Neural cell (in vitro differentiated cells): ENCODE measurements at regions not wholly inside any gene's neighbourhood (a gene's known extent, or its start where the extent isn't known, plus 50 kb on each side); places are given as distances from the start of the nearest gene placed in this dataset.

Experiments used
- H2AFZ ChIP-seq: fragments of 200-600, 300-800 bp; sonication (generic), shearing (Covaris generic); 2 replicates; pipeline ENCODE4 v1.6.0; 2014; ENCODE audit warnings: low read depth, mild to moderate bottlenecking, antibody characterized with exemption, low read length, moderate library complexity
- H3F3A ChIP-seq: fragments of 200-600 bp; shearing (Covaris generic); 2 replicates; pipeline ENCODE4 v1.6.1; 2016; ENCODE audit warnings: mild to moderate bottlenecking, moderate library complexity, mixed read lengths, antibody characterized with exemption, low read length; ENCODE audit not compliant: insufficient read depth, poor library complexity, severe bottlenecking
- H3K27ac ChIP-seq: fragments of 200-600, 300-800 bp; sonication (generic), shearing (Covaris generic); 2 replicates; pipeline ENCODE4 v1.5.1; 2014; ENCODE audit warnings: mild to moderate bottlenecking, low read length, moderate library complexity
- H3K27me3 ChIP-seq: fragments of 300-800, 200-600 bp; sonication (generic), shearing (Covaris generic); 2 replicates; pipeline ENCODE4 v1.6.0; 2014; ENCODE audit warnings: mild to moderate bottlenecking, low read depth, low read length, moderate library complexity; ENCODE audit not compliant: insufficient read depth
- H3K36me3 ChIP-seq: fragments of 300-800, 200-600 bp; sonication (generic), shearing (Covaris generic); 2 replicates; pipeline ENCODE4 v1.5.1; 2014; ENCODE audit warnings: mild to moderate bottlenecking, antibody characterized with exemption, low read length, moderate library complexity; ENCODE audit not compliant: insufficient read depth
- H3K4me2 ChIP-seq: fragments of 300-800, 200-600 bp; sonication (generic), shearing (Covaris generic); 2 replicates; pipeline ENCODE4 v1.6.0; 2014; ENCODE audit warnings: mild to moderate bottlenecking, low read length
- H3K4me3 ChIP-seq: fragments of 300-800, 200-600 bp; sonication (generic), shearing (Covaris generic); 2 replicates; pipeline ENCODE4 v1.5.1; 2014; ENCODE audit warnings: mild to moderate bottlenecking, low read length, moderate library complexity
- H3K79me2 ChIP-seq: fragments of 200-600 bp; shearing (Covaris generic); replicated peaks from 2 replicates; pipeline ENCODE4 v1.6.0; 2014; ENCODE audit warnings: mild to moderate bottlenecking, low read length, moderate library complexity; ENCODE audit not compliant: insufficient read depth
- H3K9ac ChIP-seq: fragments of 300-800, 200-600 bp; sonication (generic), shearing (Covaris generic); 2 replicates; pipeline ENCODE4 v1.6.1; 2016; ENCODE audit warnings: mild to moderate bottlenecking, low read length, mixed read lengths
- H3K9me2 ChIP-seq: fragments of 200-600 bp; shearing (Covaris generic); 2 replicates; pipeline ENCODE4 v1.6.1; 2016; ENCODE audit warnings: mild to moderate bottlenecking, low read length, mixed read lengths; ENCODE audit not compliant: insufficient read depth
- H3K9me3 ChIP-seq: fragments of 200-600, 300-800 bp; sonication (generic), shearing (Covaris generic); 2 replicates; pipeline ENCODE4 v1.6.1; 2016; ENCODE audit warnings: mild to moderate bottlenecking, mixed run types, low read length, moderate library complexity, mixed read lengths
- H4K20me1 ChIP-seq: fragments of 200-600 bp; shearing (Covaris generic); 2 replicates; pipeline ENCODE4 v1.6.1; 2016; ENCODE audit warnings: mild to moderate bottlenecking, mixed run types; ENCODE audit not compliant: insufficient read depth
- EP300 ChIP-seq: fragments of 450-650 bp; conservative IDR thresholded peaks from 2 replicates; pipeline ENCODE4 v1.6.1; 2014; ENCODE audit warnings: antibody characterized with exemption, mild to moderate bottlenecking, moderate library complexity; ENCODE audit not compliant: poor library complexity, severe bottlenecking
- EZH2 ChIP-seq: fragments of 200-600, 300-800 bp; shearing (Covaris generic), sonication (generic); IDR thresholded peaks from 2 replicates; pipeline ENCODE4 v1.6.1; 2014; ENCODE audit warnings: antibody characterized with exemption, low read length, borderline replicate concordance, mild to moderate bottlenecking; ENCODE audit not compliant: insufficient read depth, poor library complexity, severe bottlenecking
- MXI1 ChIP-seq: fragments of 450-650 bp; conservative IDR thresholded peaks from 2 replicates; pipeline ENCODE4 v1.6.1; 2014; ENCODE audit warnings: antibody characterized with exemption, mild to moderate bottlenecking; ENCODE audit not compliant: poor library complexity, severe bottlenecking
- POLR2AphosphoS5 ChIP-seq: IDR thresholded peaks from 2 replicates; pipeline ENCODE4 v1.6.1; 2012
- RAD21 ChIP-seq: fragments of 450-650 bp; conservative IDR thresholded peaks from 2 replicates; pipeline ENCODE4 v1.6.1; 2014; ENCODE audit warnings: antibody characterized with exemption, mild to moderate bottlenecking, moderate library complexity
- SMC3 ChIP-seq: fragments of 450-650 bp; conservative IDR thresholded peaks from 2 replicates; pipeline ENCODE4 v1.6.1; 2014; ENCODE audit warnings: antibody characterized with exemption, mild to moderate bottlenecking, moderate library complexity; ENCODE audit not compliant: poor library complexity
- TAF1 ChIP-seq: IDR thresholded peaks from 2 replicates; pipeline ENCODE4 v1.6.1; 2012; ENCODE audit warnings: low read depth
- TF ChIP-seq, protein P1 (sequence below): fragments of 450-650 bp; IDR thresholded peaks from 2 replicates; pipeline ENCODE4 v1.5.1; 2014; ENCODE audit warnings: antibody characterized with exemption, mild to moderate bottlenecking, moderate library complexity; ENCODE audit not compliant: poor library complexity, severe bottlenecking
- TF ChIP-seq, protein P2 (sequence below): IDR thresholded peaks from 2 replicates; pipeline ENCODE4 v1.6.1; 2012; ENCODE audit warnings: borderline replicate concordance

DNA sequence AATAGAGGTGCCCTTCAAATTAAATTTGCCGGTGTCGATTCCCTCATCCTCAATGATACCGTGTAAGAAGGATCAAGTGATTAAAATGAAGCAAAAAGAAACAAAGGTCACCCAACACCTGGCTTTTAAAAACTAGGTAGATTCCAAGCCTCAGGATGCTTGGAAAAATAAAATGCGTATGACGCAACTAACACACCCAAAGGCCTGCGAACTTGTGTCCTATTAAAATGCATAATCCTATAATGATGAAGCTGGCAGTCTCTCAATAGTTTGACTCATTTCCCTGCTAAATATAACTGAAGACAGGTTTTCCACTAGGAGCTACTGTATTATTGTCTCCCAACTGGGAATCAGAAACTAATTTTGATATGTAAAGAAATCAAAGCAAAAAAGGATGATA, 263.2 kb downstream of the DHX15 start:
- Histone ChIP-seq H3K27ac (no peak overlapping the region), H3K4me3 (peak overlapping the region; percentile 46), H3F3A (no peaks in the 10 kb centered on the region), H3K27me3 (no peaks in the 10 kb centered on the region), H3K9ac (no peak overlapping the region), H3K9me2 (no peaks in the 10 kb centered on the region), H2AFZ (no peak overlapping the region), H4K20me1 (no peaks in the 10 kb centered on the region), H3K36me3 (no peaks in the 10 kb centered on the region), H3K4me2 (peak overlapping the region; percentile 56), H3K79me2 (no peaks in the 10 kb centered on the region), H3K9me3 (no peaks in the 10 kb centered on the region)
- TF ChIP-seq POLR2AphosphoS5 (no peak), MXI1 (no peak), RAD21 (no peak), SMC3 (no peak), EZH2 (no peak), EP300 (no peak), TAF1 (no peak)
- TF ChIP-seq, protein P1, sequence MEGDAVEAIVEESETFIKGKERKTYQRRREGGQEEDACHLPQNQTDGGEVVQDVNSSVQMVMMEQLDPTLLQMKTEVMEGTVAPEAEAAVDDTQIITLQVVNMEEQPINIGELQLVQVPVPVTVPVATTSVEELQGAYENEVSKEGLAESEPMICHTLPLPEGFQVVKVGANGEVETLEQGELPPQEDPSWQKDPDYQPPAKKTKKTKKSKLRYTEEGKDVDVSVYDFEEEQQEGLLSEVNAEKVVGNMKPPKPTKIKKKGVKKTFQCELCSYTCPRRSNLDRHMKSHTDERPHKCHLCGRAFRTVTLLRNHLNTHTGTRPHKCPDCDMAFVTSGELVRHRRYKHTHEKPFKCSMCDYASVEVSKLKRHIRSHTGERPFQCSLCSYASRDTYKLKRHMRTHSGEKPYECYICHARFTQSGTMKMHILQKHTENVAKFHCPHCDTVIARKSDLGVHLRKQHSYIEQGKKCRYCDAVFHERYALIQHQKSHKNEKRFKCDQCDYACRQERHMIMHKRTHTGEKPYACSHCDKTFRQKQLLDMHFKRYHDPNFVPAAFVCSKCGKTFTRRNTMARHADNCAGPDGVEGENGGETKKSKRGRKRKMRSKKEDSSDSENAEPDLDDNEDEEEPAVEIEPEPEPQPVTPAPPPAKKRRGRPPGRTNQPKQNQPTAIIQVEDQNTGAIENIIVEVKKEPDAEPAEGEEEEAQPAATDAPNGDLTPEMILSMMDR, result no peak
- TF ChIP-seq, protein P2, sequence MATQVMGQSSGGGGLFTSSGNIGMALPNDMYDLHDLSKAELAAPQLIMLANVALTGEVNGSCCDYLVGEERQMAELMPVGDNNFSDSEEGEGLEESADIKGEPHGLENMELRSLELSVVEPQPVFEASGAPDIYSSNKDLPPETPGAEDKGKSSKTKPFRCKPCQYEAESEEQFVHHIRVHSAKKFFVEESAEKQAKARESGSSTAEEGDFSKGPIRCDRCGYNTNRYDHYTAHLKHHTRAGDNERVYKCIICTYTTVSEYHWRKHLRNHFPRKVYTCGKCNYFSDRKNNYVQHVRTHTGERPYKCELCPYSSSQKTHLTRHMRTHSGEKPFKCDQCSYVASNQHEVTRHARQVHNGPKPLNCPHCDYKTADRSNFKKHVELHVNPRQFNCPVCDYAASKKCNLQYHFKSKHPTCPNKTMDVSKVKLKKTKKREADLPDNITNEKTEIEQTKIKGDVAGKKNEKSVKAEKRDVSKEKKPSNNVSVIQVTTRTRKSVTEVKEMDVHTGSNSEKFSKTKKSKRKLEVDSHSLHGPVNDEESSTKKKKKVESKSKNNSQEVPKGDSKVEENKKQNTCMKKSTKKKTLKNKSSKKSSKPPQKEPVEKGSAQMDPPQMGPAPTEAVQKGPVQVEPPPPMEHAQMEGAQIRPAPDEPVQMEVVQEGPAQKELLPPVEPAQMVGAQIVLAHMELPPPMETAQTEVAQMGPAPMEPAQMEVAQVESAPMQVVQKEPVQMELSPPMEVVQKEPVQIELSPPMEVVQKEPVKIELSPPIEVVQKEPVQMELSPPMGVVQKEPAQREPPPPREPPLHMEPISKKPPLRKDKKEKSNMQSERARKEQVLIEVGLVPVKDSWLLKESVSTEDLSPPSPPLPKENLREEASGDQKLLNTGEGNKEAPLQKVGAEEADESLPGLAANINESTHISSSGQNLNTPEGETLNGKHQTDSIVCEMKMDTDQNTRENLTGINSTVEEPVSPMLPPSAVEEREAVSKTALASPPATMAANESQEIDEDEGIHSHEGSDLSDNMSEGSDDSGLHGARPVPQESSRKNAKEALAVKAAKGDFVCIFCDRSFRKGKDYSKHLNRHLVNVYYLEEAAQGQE, result no peak

DNA sequence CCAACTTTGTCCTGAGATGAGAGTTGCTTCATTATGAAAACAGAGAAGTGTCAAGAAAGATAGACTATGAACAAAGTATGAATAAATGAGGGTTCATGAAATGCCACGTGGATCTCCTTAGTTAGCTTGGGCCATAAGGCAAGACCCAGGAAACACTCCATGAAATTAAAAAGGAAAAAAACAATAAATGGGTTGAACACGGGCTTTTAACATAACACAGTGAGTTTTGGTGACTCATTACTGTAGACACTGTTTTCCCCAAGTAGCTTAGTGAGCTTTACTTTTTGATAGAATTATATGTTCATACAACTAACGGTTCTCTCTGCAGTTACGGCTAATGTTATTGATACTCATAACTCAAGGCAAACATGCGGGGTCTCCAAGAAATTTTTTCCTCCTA, 265.0 kb downstream of the DHX15 start:
- Histone ChIP-seq H3K9me3 (no peaks in the 10 kb centered on the region), H3K27ac (no peak overlapping the region), H3K4me2 (no peak overlapping the region), H4K20me1 (no peaks in the 10 kb centered on the region), H3K79me2 (no peaks in the 10 kb centered on the region), H3F3A (no peaks in the 10 kb centered on the region), H3K9ac (no peak overlapping the region), H3K9me2 (no peaks in the 10 kb centered on the region), H3K4me3 (no peak overlapping the region), H3K36me3 (no peaks in the 10 kb centered on the region), H2AFZ (no peak overlapping the region), H3K27me3 (no peaks in the 10 kb centered on the region)
- TF ChIP-seq RAD21 (no peak), MXI1 (no peak), EP300 (no peak), POLR2AphosphoS5 (no peak), SMC3 (no peak), TAF1 (no peak), EZH2 (no peak)
- TF ChIP-seq, protein P1, result no peak
- TF ChIP-seq, protein P2, result no peak
